ENCODE measurements at regions not wholly inside any gene's neighbourhood (a gene's known extent, or its start where the extent isn't known, plus 50 kb on each side); places are given as distances from the start of the nearest gene placed in this dataset.
"Not testable (repeated sequence)": the region's sequence is repeated elsewhere in the genome, so short reads cannot be mapped to it uniquely, and the experiment has no call there.

- no peaks in the 10 kb centered on the region for H3K27me3 Mint-ChIP-seq (ENCODE audit: unreplicated experiment)
- no peak for DNase-seq (ENCODE audit: extremely low spot score, unreplicated experiment)
- no peaks in the 10 kb centered on the region for H3K36me3 Mint-ChIP-seq (ENCODE audit: unreplicated experiment)
- H3K4me1 Mint-ChIP-seq (ENCODE audit: unreplicated experiment) = peaks cover 1% of the 10 kb centered on the region
- H3K27ac Mint-ChIP-seq (ENCODE audit: unreplicated experiment) = no peak overlapping the region
- TF ChIP-seq CTCF (IDR thresholded peaks at IDR 0.05) = no peak
- no peak overlapping the region for H3K4me3 Mint-ChIP-seq (ENCODE audit: unreplicated experiment)
- H3K9me3 Mint-ChIP-seq (ENCODE audit: unreplicated experiment) = peaks cover 4% of the 10 kb centered on the region
These were observed 88.3 kb upstream of the PRDM9 start for GRCh38 chr5:23419115-23419514.

- H3K27ac Mint-ChIP-seq (ENCODE audit: unreplicated experiment) = no peak overlapping the region
- no peaks in the 10 kb centered on the region for H3K4me1 Mint-ChIP-seq (ENCODE audit: unreplicated experiment)
- no peak for DNase-seq (ENCODE audit: extremely low spot score, unreplicated experiment)
- H3K27me3 Mint-ChIP-seq (ENCODE audit: unreplicated experiment) = no peaks in the 10 kb centered on the region
- no peak for TF ChIP-seq CTCF (IDR thresholded peaks at IDR 0.05)
- H3K4me3 Mint-ChIP-seq (ENCODE audit: unreplicated experiment) = no peak overlapping the region
- H3K9me3 Mint-ChIP-seq (ENCODE audit: unreplicated experiment) = no peaks in the 10 kb centered on the region
- no peaks in the 10 kb centered on the region for H3K36me3 Mint-ChIP-seq (ENCODE audit: unreplicated experiment)
These were observed 94.9 kb upstream of the PRDM9 start for GRCh38 chr5:23412515-23412914.

GRCh38 chr5:23411994-23412393, 95.4 kb upstream of the PRDM9 start:
- H3K27me3 Mint-ChIP-seq (ENCODE audit: unreplicated experiment) = no peaks in the 10 kb centered on the region
- TF ChIP-seq CTCF (IDR thresholded peaks at IDR 0.05) = no peak
- no peaks in the 10 kb centered on the region for H3K9me3 Mint-ChIP-seq (ENCODE audit: unreplicated experiment)
- H3K4me3 Mint-ChIP-seq (ENCODE audit: unreplicated experiment) = no peak overlapping the region
- no peaks in the 10 kb centered on the region for H3K36me3 Mint-ChIP-seq (ENCODE audit: unreplicated experiment)
- H3K27ac Mint-ChIP-seq (ENCODE audit: unreplicated experiment) = no peak overlapping the region
- no peaks in the 10 kb centered on the region for H3K4me1 Mint-ChIP-seq (ENCODE audit: unreplicated experiment)
- DNase-seq (ENCODE audit: extremely low spot score, unreplicated experiment) = no peak

GRCh38 chr5:23411200-23411599, 96.2 kb upstream of the PRDM9 start:
- TF ChIP-seq CTCF (IDR thresholded peaks at IDR 0.05) = no peak
- no peak for DNase-seq (ENCODE audit: extremely low spot score, unreplicated experiment)
- Mint-ChIP-seq H3K4me1 (ENCODE audit: unreplicated experiment) (no peaks in the 10 kb centered on the region), H3K36me3 (ENCODE audit: unreplicated experiment) (no peaks in the 10 kb centered on the region), H3K27me3 (ENCODE audit: unreplicated experiment) (no peaks in the 10 kb centered on the region), H3K4me3 (ENCODE audit: unreplicated experiment) (no peak overlapping the region), H3K9me3 (ENCODE audit: unreplicated experiment) (no peaks in the 10 kb centered on the region), H3K27ac (ENCODE audit: unreplicated experiment) (no peak overlapping the region)

GRCh38 chr5:23410775-23411174, 96.6 kb upstream of the PRDM9 start:
- not testable (repeated sequence) for H3K4me3 Mint-ChIP-seq (ENCODE audit: unreplicated experiment); H3K27ac Mint-ChIP-seq (ENCODE audit: unreplicated experiment); DNase-seq (ENCODE audit: extremely low spot score, unreplicated experiment); H3K4me1 Mint-ChIP-seq (ENCODE audit: unreplicated experiment); H3K27me3 Mint-ChIP-seq (ENCODE audit: unreplicated experiment); H3K9me3 Mint-ChIP-seq (ENCODE audit: unreplicated experiment); H3K36me3 Mint-ChIP-seq (ENCODE audit: unreplicated experiment)

Measured in osteocyte (in vitro differentiated cells).